H9 (cell line): ENCODE measurements at regions not wholly inside any gene's neighbourhood (a gene's known extent, or its start where the extent isn't known, plus 50 kb on each side); places are given as distances from the start of the nearest gene placed in this dataset.

Experiments used
- DNase-seq: peaks from one replicate; pipeline ENCODE4 v3.0.0-alpha.2; 2017
- H2AFZ ChIP-seq: one replicate; pipeline ENCODE4 v1.6.1; 2013; ENCODE audit warnings: mild to moderate bottlenecking, low read length, control low read depth, moderate library complexity
- H2AK5ac ChIP-seq: 2 replicates; pipeline ENCODE4 v1.6.1; 2013; ENCODE audit warnings: low read length, control low read depth, mixed read lengths; ENCODE audit not compliant: insufficient read length
- H2BK120ac ChIP-seq: one replicate; pipeline ENCODE4 v1.6.1; 2013; ENCODE audit warnings: low read depth, mild to moderate bottlenecking, low read length, control low read depth, inconsistent platforms; ENCODE audit not compliant: poor library complexity, severe bottlenecking
- H2BK12ac ChIP-seq: 2 replicates; pipeline ENCODE4 v1.6.1; 2013; ENCODE audit warnings: low read length, control low read depth, mixed read lengths, low read depth; ENCODE audit not compliant: insufficient read length
- H2BK15ac ChIP-seq: 2 replicates; pipeline ENCODE4 v1.6.1; 2013; ENCODE audit warnings: low read depth, low read length, control low read depth
- H2BK20ac ChIP-seq: one replicate; pipeline ENCODE4 v1.6.1; 2013; ENCODE audit warnings: low read depth, mild to moderate bottlenecking, low read length, control low read depth, inconsistent platforms; ENCODE audit not compliant: poor library complexity, severe bottlenecking
- H2BK5ac ChIP-seq: 2 replicates; pipeline ENCODE4 v1.6.1; 2013; ENCODE audit warnings: low read length, control low read depth, mixed read lengths; ENCODE audit not compliant: insufficient read length
- H3K14ac ChIP-seq: 2 replicates; pipeline ENCODE4 v1.6.1; 2013; ENCODE audit warnings: low read length, control low read depth; ENCODE audit not compliant: insufficient read depth
- H3K18ac ChIP-seq: 2 replicates; pipeline ENCODE4 v1.6.1; 2013; ENCODE audit warnings: low read depth, mild to moderate bottlenecking, mixed read lengths, low read length, control low read depth; ENCODE audit not compliant: insufficient read length
- H3K23ac ChIP-seq: 2 replicates; pipeline ENCODE4 v1.6.1; 2013; ENCODE audit warnings: low read length, control low read depth, mixed read lengths, low read depth; ENCODE audit not compliant: insufficient read length
- H3K23me2 ChIP-seq: 2 replicates; pipeline ENCODE4 v1.6.1; 2013; ENCODE audit warnings: low read depth, mild to moderate bottlenecking, mixed read lengths, low read length, control low read depth; ENCODE audit not compliant: insufficient read length, poor library complexity, severe bottlenecking
- H3K27ac ChIP-seq: 2 replicates; pipeline ENCODE4 v1.5.1; 2013; ENCODE audit warnings: low read length, control low read depth, mixed read lengths, low read depth; ENCODE audit not compliant: insufficient read length
- H3K27me3 ChIP-seq: 2 replicates; pipeline ENCODE4 v1.6.1; 2013; ENCODE audit warnings: low read length, control low read depth, inconsistent platforms; ENCODE audit not compliant: insufficient read depth
- H3K4ac ChIP-seq: 2 replicates; pipeline ENCODE4 v1.6.1; 2013; ENCODE audit warnings: low read depth, mild to moderate bottlenecking, control low read depth, inconsistent platforms, low read length, moderate library complexity
- H3K4me1 ChIP-seq: 2 replicates; pipeline ENCODE4 v1.6.1; 2013; ENCODE audit warnings: low read length, control low read depth, inconsistent platforms; ENCODE audit not compliant: insufficient read depth
- H3K4me2 ChIP-seq: 2 replicates; pipeline ENCODE4 v1.6.1; 2013; ENCODE audit warnings: low read length, control low read depth, mixed read lengths; ENCODE audit not compliant: insufficient read length, insufficient read depth
- H3K56ac ChIP-seq: 2 replicates; pipeline ENCODE4 v1.6.1; 2013; ENCODE audit warnings: low read depth, mild to moderate bottlenecking, mixed read lengths, low read length, control low read depth; ENCODE audit not compliant: insufficient read length
- H3K79me1 ChIP-seq: 2 replicates; pipeline ENCODE4 v1.6.1; 2013; ENCODE audit warnings: low read depth, mild to moderate bottlenecking, moderate library complexity, low read length, control low read depth, inconsistent platforms; ENCODE audit not compliant: insufficient read depth, poor library complexity, severe bottlenecking
- H3K79me2 ChIP-seq: 2 replicates; pipeline ENCODE4 v1.6.1; 2013; ENCODE audit warnings: low read length, control low read depth, inconsistent platforms; ENCODE audit not compliant: insufficient read depth
- H3K9ac ChIP-seq: 2 replicates; pipeline ENCODE4 v1.6.1; 2013; ENCODE audit warnings: low read length, control low read depth, mixed read lengths; ENCODE audit not compliant: insufficient read length; ENCODE audit errors: extremely low read depth
- H3K9me3 ChIP-seq: one replicate; pipeline ENCODE4 v1.6.1; 2013; ENCODE audit warnings: low read depth, low read length, inconsistent platforms; ENCODE audit not compliant: control insufficient read depth
- H3T11ph ChIP-seq: one replicate; pipeline ENCODE4 v1.6.1; 2013; ENCODE audit warnings: mild to moderate bottlenecking, low read length, control low read depth, inconsistent platforms
- H4K20me1 ChIP-seq: one replicate; pipeline ENCODE4 v1.6.1; 2013; ENCODE audit not compliant: control insufficient read depth, insufficient read length, insufficient read depth
- H4K5ac ChIP-seq: 2 replicates; pipeline ENCODE4 v1.6.1; 2013; ENCODE audit warnings: low read depth, mild to moderate bottlenecking, mixed read lengths, low read length, control low read depth; ENCODE audit not compliant: insufficient read length
- H4K8ac ChIP-seq: replicated peaks from 2 replicates; pipeline ENCODE4 v1.6.1; 2013; ENCODE audit warnings: low read length, control low read depth, mixed read lengths, low read depth; ENCODE audit not compliant: insufficient read length
- H4K91ac ChIP-seq: 2 replicates; pipeline ENCODE4 v1.6.1; 2013; ENCODE audit warnings: low read depth, mild to moderate bottlenecking, moderate library complexity, mixed read lengths, low read length, control low read depth; ENCODE audit not compliant: insufficient read length
- H3K27ac Mint-ChIP-seq, 3 experiments: 2 replicates in 2 of 3; 3 replicates in 1 of 3; pipeline ENCODE4 v1.8.0; 2020 to 2021; ENCODE audit warnings: mixed read lengths in 3 of 3, mild to moderate bottlenecking in 1 of 3, moderate library complexity in 1 of 3
- H3K27me3 Mint-ChIP-seq: 2 replicates; pipeline ENCODE4 v1.8.0; 2021; ENCODE audit warnings: low read depth, mild to moderate bottlenecking, moderate library complexity, mixed read lengths
- H3K36me3 Mint-ChIP-seq, 3 experiments: 2 replicates in 2 of 3; 3 replicates in 1 of 3; pipeline ENCODE4 v1.8.0; 2020 to 2021; ENCODE audit warnings: low read depth in 3 of 3, mixed read lengths in 3 of 3; ENCODE audit not compliant: insufficient read depth in 1 of 3
- H3K4me1 Mint-ChIP-seq, 2 experiments: 2 replicates each; pipeline ENCODE4 v1.8.0; 2020; ENCODE audit warnings: mixed read lengths in 2 of 2
- H3K4me3 Mint-ChIP-seq, 2 experiments: 2 replicates in 1 of 2; 3 replicates in 1 of 2; pipeline ENCODE4 v1.8.0; 2020 to 2021; ENCODE audit warnings: mild to moderate bottlenecking in 2 of 2, mixed read lengths in 2 of 2, moderate library complexity in 1 of 2
- H3K9me3 Mint-ChIP-seq, 2 experiments: 2 replicates in 1 of 2; 3 replicates in 1 of 2; pipeline ENCODE4 v1.8.0; 2020; ENCODE audit warnings: mild to moderate bottlenecking in 2 of 2, mixed read lengths in 2 of 2, moderate library complexity in 1 of 2
- CTCF ChIP-seq: fragments of 200-600 bp; sonication (generic); conservative IDR thresholded peaks from 3 replicates; pipeline ENCODE4 v1.8.0; 2021; ENCODE audit warnings: antibody characterized with exemption, mild to moderate bottlenecking
- whole genome bisulfite sequencing: extraction: QIAGEN DNeasy Blood & Tissue Kit; methylation state at CpG from one replicate; pipeline ENCODE4 v1.1.7; 2013; ENCODE audit warnings: missing lambda C conversion rate, low lambda C conversion rate, mixed read lengths; ENCODE audit not compliant: insufficient read length; ENCODE audit errors: extremely low coverage; 5-methylcytosine and 5-hydroxymethylcytosine counted together

GRCh38 chr5:90109285-90109684 lies 300.3 kb downstream of the CETN3 start:
- Histone ChIP-seq H3K23ac (no peak overlapping the region), H2AFZ (no peak overlapping the region), H3K9ac (no peak overlapping the region), H3K4me2 (no peak overlapping the region), H2AK5ac (no peak overlapping the region), H3K18ac (no peak overlapping the region), H4K8ac (no peak overlapping the region), H3K79me1 (no peaks in the 10 kb centered on the region), H3T11ph (no peak overlapping the region), H4K20me1 (no peaks in the 10 kb centered on the region), H4K91ac (no peak overlapping the region), H2BK120ac (no peak overlapping the region), H2BK5ac (no peak overlapping the region), H3K14ac (no peak overlapping the region), H3K9me3 (no peaks in the 10 kb centered on the region), H3K4ac (no peak overlapping the region), H3K4me1 (no peaks in the 10 kb centered on the region), H2BK12ac (no peak overlapping the region), H3K27me3 (no peaks in the 10 kb centered on the region), H2BK15ac (no peak overlapping the region), H4K5ac (no peak overlapping the region), H3K79me2 (no peaks in the 10 kb centered on the region), H3K23me2 (no peaks in the 10 kb centered on the region), H2BK20ac (no peak overlapping the region), H3K56ac (no peak overlapping the region), H3K27ac (no peak overlapping the region)
- Mint-ChIP-seq H3K27ac (no peak overlapping the region), H3K27me3 (no peaks in the 10 kb centered on the region), H3K4me1 (peaks cover 6 to 13% of the 10 kb centered on the region in 2 experiments; a peak in 3 of 4 replicates), H3K4me3 (no peak overlapping the region), H3K9me3 (peaks cover 15 to 17% of the 10 kb centered on the region in 2 experiments; a peak in 4 of 5 replicates), H3K36me3 (peaks cover 0 to 19% (median 3%) of the 10 kb centered on the region in 3 experiments; a peak in 5 of 7 replicates)
- no peak for DNase-seq
- WGBS: no CpG with 5 or more reads among the region's 2 CpGs
- no peak for TF ChIP-seq CTCF
